PC-3 (cell line): ENCODE measurements at regions not wholly inside any gene's neighbourhood (a gene's known extent, or its start where the extent isn't known, plus 50 kb on each side); places are given as distances from the start of the nearest gene placed in this dataset.

ENCODE experiments used
- ATAC-seq: fragments of 200-7000 bp; cut with Tn5 transposase; 2 replicates; pipeline ENCODE4 v1.9.1; 2020; ENCODE audit warnings: mild to moderate bottlenecking, moderate library complexity
- BruUV-seq: library from RNA; stranded (reverse); fragments of 400-500 nt; replicated peaks from 2 replicates; lab custom pipeline; 2021; lab: Mats Ljungman, UMichigan
- CTCF ChIA-PET: fragments of 300-600 bp; sonication (Branson Sonifier 250); formaldehyde crosslinking; loops from one replicate; lab custom pipeline; 2022; ENCODE audit warnings: antibody characterized with exemption; lab: Charles Lee
- POLR2A ChIA-PET: fragments of 300-600 bp; sonication (Branson Sonifier 250); formaldehyde crosslinking; loops from one replicate; lab custom pipeline; 2022; ENCODE audit warnings: antibody characterized with exemption; ENCODE audit not compliant: unreplicated experiment; lab: Charles Lee
- DNase-seq: peaks from one replicate; pipeline ENCODE4 v3.0.0-alpha.2; 2015
- H2AFZ ChIP-seq: fragments of 300-600 bp; sonication (generic); 2 replicates; pipeline ENCODE4 v1.6.0; 2016; ENCODE audit warnings: antibody characterized with exemption, low read length
- H3F3A ChIP-seq: fragments of 300-600 bp; sonication (generic); one replicate; pipeline ENCODE4 v1.6.0; 2017; ENCODE audit warnings: antibody characterized with exemption, low read length, control low read depth, mild to moderate bottlenecking; ENCODE audit not compliant: unreplicated experiment
- H3K27ac ChIP-seq: fragments of 300-600 bp; sonication (generic); 2 replicates; pipeline ENCODE4 v1.5.1; 2016; ENCODE audit warnings: mild to moderate bottlenecking, low read length
- H3K27me3 ChIP-seq: fragments of 300-600 bp; sonication (generic); 2 replicates; pipeline ENCODE4 v1.6.1; 2016; ENCODE audit warnings: low read length, mixed read lengths
- H3K36me3 ChIP-seq: fragments of 300-600 bp; sonication (generic); 2 replicates; pipeline ENCODE4 v1.6.1; 2016; ENCODE audit warnings: low read depth, mixed run types, low read length, mixed read lengths
- H3K4me1 ChIP-seq: fragments of 300-600 bp; sonication (generic); 2 replicates; pipeline ENCODE4 v1.5.1; 2016; ENCODE audit warnings: low read length; ENCODE audit not compliant: insufficient read depth
- H3K4me2 ChIP-seq: fragments of 300-600 bp; sonication (generic); 2 replicates; pipeline ENCODE4 v1.6.0; 2016; ENCODE audit warnings: low read length
- H3K4me3 ChIP-seq: fragments of 300-600 bp; sonication (generic); 2 replicates; pipeline ENCODE4 v1.5.1; 2016; ENCODE audit warnings: mild to moderate bottlenecking, low read length, mixed read lengths
- H3K79me2 ChIP-seq: fragments of 300-600 bp; sonication (generic); 2 replicates; pipeline ENCODE4 v1.6.1; 2017; ENCODE audit warnings: low read length, mixed read lengths
- H3K9ac ChIP-seq: fragments of 300-600 bp; sonication (generic); 2 replicates; pipeline ENCODE4 v1.6.0; 2016; ENCODE audit warnings: mild to moderate bottlenecking, low read length
- H3K9me2 ChIP-seq: fragments of 300-600 bp; sonication (generic); replicated peaks from 2 replicates; pipeline ENCODE4 v1.6.1; 2016; ENCODE audit warnings: mixed run types, low read length, mixed read lengths
- H3K9me3 ChIP-seq: fragments of 300-600 bp; sonication (generic); 2 replicates; pipeline ENCODE4 v1.6.1; 2016; ENCODE audit warnings: low read length, mixed read lengths
- H4K20me1 ChIP-seq: fragments of 300-600 bp; sonication (generic); 2 replicates; pipeline ENCODE4 v1.6.1; 2016; ENCODE audit warnings: low read length, mixed read lengths
- EZH2 ChIP-seq: fragments of 300-600 bp; sonication (generic); IDR thresholded peaks from one replicate; pipeline ENCODE4 v1.6.1; 2017; ENCODE audit warnings: antibody characterized with exemption, mild to moderate bottlenecking, low read length; ENCODE audit not compliant: unreplicated experiment
- EZH2phosphoT487 ChIP-seq: fragments of 300-600 bp; sonication (generic); IDR thresholded peaks from 2 replicates; pipeline ENCODE4 v1.6.1; 2018; ENCODE audit warnings: mild to moderate bottlenecking, antibody characterized with exemption, low read length, borderline replicate concordance
- intact Hi-C: fragments of 100-400 bp; cut with micrococcal nuclease; formaldehyde crosslinking; loops from 2 replicates; pipeline ENCODE4 v1.9.0; 2023
- TF ChIP-seq, protein P1 (sequence below): fragments of 300-600 bp; sonication (generic); conservative IDR thresholded peaks from 2 replicates; pipeline ENCODE4 v1.5.1; 2017; ENCODE audit warnings: antibody characterized with exemption, low read depth, mild to moderate bottlenecking, low read length

DNA sequence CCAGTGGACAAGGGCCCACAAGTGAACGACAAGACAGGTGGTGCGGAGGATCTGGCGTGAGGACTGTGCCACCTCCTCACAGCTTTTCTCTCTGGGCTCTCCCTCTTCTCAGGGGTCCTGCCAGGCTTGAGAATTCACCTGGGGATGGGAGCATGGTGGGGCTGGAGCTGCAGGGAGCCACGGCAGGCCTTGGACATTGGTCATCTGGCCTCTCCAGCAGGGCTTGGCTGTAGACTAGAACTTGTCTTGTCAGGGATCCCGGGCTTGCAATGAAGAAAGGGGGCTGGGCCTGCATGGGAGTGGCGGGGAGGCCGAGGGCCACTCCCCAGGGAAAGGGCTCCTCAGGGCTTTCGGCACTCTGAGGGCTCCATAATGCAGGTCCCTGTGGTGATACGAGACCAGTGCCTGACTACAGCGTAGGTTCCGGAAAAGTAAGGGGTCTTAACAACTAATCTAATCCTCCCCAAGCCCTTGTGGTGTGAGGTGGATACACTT is 126.7 kb downstream of the MACROH2A1 start:
- DNase-seq (no peak), ATAC-seq (no peak)
- H3K9ac ChIP-seq: no peak overlapping the region
- no peaks in the 10 kb centered on the region for H3K27me3 ChIP-seq
- H3K36me3 ChIP-seq: no peaks in the 10 kb centered on the region
- intact Hi-C loops: no loop called here
- no peaks in the 10 kb centered on the region for H3K79me2 ChIP-seq
- no peaks in the 10 kb centered on the region for H3F3A ChIP-seq
- no peak overlapping the region for H3K4me3 ChIP-seq
- no peaks in the 10 kb centered on the region for H3K9me2 ChIP-seq
- peaks cover 13% of the 10 kb centered on the region for H3K4me1 ChIP-seq
- no peaks in the 10 kb centered on the region for H3K9me3 ChIP-seq
- BruUV-seq: no TSS peak
- H3K4me2 ChIP-seq: no peak overlapping the region
- no peak overlapping the region for H3K27ac ChIP-seq
- H2AFZ ChIP-seq: no peak overlapping the region
- no peaks in the 10 kb centered on the region for H4K20me1 ChIP-seq
- CTCF ChIA-PET: no interaction called here
- POLR2A ChIA-PET: no interaction called here
- TF ChIP-seq EZH2 (no peak), EZH2phosphoT487 (no peak)
- TF ChIP-seq, protein P1, sequence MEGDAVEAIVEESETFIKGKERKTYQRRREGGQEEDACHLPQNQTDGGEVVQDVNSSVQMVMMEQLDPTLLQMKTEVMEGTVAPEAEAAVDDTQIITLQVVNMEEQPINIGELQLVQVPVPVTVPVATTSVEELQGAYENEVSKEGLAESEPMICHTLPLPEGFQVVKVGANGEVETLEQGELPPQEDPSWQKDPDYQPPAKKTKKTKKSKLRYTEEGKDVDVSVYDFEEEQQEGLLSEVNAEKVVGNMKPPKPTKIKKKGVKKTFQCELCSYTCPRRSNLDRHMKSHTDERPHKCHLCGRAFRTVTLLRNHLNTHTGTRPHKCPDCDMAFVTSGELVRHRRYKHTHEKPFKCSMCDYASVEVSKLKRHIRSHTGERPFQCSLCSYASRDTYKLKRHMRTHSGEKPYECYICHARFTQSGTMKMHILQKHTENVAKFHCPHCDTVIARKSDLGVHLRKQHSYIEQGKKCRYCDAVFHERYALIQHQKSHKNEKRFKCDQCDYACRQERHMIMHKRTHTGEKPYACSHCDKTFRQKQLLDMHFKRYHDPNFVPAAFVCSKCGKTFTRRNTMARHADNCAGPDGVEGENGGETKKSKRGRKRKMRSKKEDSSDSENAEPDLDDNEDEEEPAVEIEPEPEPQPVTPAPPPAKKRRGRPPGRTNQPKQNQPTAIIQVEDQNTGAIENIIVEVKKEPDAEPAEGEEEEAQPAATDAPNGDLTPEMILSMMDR: no peak

DNA sequence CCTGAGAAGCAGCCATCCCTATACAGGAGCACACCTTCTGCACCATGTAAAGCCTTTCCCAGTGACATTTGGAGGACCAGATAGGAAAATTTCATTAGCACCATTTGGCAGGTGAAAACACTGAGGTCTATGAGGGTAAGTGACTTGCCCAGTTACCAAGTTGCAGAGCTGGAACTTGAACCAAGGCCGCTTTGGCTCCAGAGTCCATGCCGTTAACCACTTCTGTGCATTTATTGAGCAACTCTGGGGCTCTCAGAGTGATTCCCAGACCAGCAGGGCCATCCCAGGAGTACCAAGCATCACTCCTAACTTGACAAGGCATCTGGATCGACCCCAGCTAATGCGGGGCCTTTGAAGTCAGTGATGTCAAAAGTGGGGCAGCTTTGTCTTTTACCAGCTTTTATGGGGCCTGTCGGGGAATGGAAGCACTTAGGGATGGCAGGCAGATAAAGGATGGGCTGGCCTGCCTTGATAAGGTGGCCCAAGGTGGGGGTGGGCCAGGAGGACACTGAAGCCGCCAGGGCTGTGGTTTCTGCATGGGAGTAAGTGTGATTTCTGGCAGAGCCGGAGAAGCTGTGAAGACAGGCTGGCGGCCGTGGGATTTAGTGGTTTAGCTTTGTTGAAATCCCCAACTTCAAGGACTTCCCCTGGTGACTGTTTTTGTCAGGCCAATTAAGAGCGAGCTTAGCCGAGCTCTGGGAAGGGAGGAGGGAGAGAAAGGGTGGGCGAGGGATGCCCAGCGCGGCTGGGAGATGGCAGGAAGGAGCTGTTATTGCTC is 127.3 kb downstream of the MACROH2A1 start:
- ChIA-PET POLR2A (no interaction called here), CTCF (no interaction called here)
- Histone ChIP-seq H2AFZ (no peak overlapping the region), H3K4me1 (peaks cover 13% of the 10 kb centered on the region), H3K9me3 (no peaks in the 10 kb centered on the region), H3K4me2 (no peak overlapping the region), H3K27me3 (no peaks in the 10 kb centered on the region), H4K20me1 (no peaks in the 10 kb centered on the region), H3K9me2 (no peaks in the 10 kb centered on the region), H3K9ac (no peak overlapping the region), H3K27ac (no peak overlapping the region), H3K79me2 (no peaks in the 10 kb centered on the region), H3F3A (no peaks in the 10 kb centered on the region), H3K36me3 (no peaks in the 10 kb centered on the region), H3K4me3 (no peak overlapping the region)
- DNase-seq (no peak), ATAC-seq (no peak)
- intact Hi-C loops: no loop called here
- TF ChIP-seq, protein P1: no peak
- no peak for TF ChIP-seq EZH2phosphoT487
- BruUV-seq: no TSS peak

DNA sequence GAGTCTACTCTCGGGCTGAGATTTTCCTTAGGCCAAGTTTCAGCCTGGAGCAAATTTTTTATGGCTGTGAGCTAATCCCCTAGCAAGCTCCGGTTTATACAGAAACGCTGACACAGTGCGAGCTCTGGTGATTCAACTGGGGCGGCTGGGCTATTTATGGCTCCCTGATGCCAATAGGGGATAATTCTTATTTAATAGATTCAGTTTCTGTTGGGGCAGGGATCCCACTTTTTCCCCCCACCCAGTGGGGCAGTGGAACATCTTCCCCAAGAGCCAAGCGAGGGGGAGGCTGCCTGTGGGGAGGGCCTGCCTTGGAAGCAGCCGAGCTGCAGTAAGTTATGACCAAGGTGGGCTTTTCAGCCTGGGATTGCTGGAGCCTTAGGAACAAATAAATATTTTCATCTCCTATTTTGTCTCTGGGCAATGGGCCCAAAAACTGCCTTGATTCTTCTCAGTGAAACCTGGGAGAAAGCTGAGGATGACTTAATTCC is 129.1 kb downstream of the MACROH2A1 start:
- Histone ChIP-seq H3K4me3 (peak overlapping the region; percentile 9; the same call in 1 of the 2 replicates), H3K4me2 (peak overlapping the region; percentile 71), H3K27ac (peak overlapping the region; percentile 73), H3K9me2 (no peaks in the 10 kb centered on the region), H3K79me2 (no peaks in the 10 kb centered on the region), H3K27me3 (no peaks in the 10 kb centered on the region), H3K36me3 (no peaks in the 10 kb centered on the region), H3K9ac (peak overlapping the region; percentile 32), H4K20me1 (no peaks in the 10 kb centered on the region), H2AFZ (peak overlapping the region; percentile 36; the same call in 1 of the 2 replicates), H3K4me1 (peaks cover 13% of the 10 kb centered on the region), H3K9me3 (no peaks in the 10 kb centered on the region), H3F3A (no peaks in the 10 kb centered on the region)
- ATAC-seq (peak; percentile 87), DNase-seq (peak; percentile 58)
- intact Hi-C loops: no loop called here
- POLR2A ChIA-PET: no interaction called here
- CTCF ChIA-PET: no interaction called here
- TF ChIP-seq EZH2 (no peak), EZH2phosphoT487 (no peak)
- BruUV-seq: no TSS peak
